ENCODE measurements at regions not wholly inside any gene's neighbourhood (a gene's known extent, or its start where the extent isn't known, plus 50 kb on each side); places are given as distances from the start of the nearest gene placed in this dataset.

- TF ChIP-seq CTCF (IDR thresholded peaks at IDR 0.05): no peak
- TF ChIP-seq POLR2A (IDR thresholded peaks at IDR 0.05): no peak
Measured at GRCh38 chr3:162263596-162263995, 767.0 kb downstream of the OTOL1 start.
